T-helper 2 cell (primary cell): ENCODE measurements at regions not wholly inside any gene's neighbourhood (a gene's known extent, or its start where the extent isn't known, plus 50 kb on each side); places are given as distances from the start of the nearest gene placed in this dataset.

Source experiments
- DNase-seq, 5 experiments: peaks; one replicate each; pipeline versions ENCODE4 v3.0.0 to v3.0.0-alpha.2; 2012 to 2022

GRCh38 chr12:43169115-43169681 is 382.8 kb downstream of the ADAMTS20 start:
- DNase-seq, result no peak

- DNase-seq, result no peak
Observed at GRCh38 chr12:43167691-43168090, 384.3 kb downstream of the ADAMTS20 start.

GRCh38 chr12:43165351-43165750 is 386.7 kb downstream of the ADAMTS20 start:
- no peak for DNase-seq

- DNase-seq, result no peak
Observed at GRCh38 chr12:43162138-43162537, 389.9 kb downstream of the ADAMTS20 start.

GRCh38 chr12:43159506-43159905 is 392.5 kb downstream of the ADAMTS20 start:
- no peak for DNase-seq

- DNase-seq, result no peak
Observed at GRCh38 chr12:43158126-43158525, 393.9 kb downstream of the ADAMTS20 start.

- DNase-seq, result no peak
Observed at GRCh38 chr12:43155376-43155775, 396.6 kb downstream of the ADAMTS20 start.

GRCh38 chr12:43154498-43155045 is 397.4 kb downstream of the ADAMTS20 start:
- DNase-seq, result no peak

- DNase-seq, result no peak
Observed at GRCh38 chr12:43151441-43151981, 400.5 kb downstream of the ADAMTS20 start.

GRCh38 chr12:43148691-43149090 is 403.3 kb downstream of the ADAMTS20 start:
- DNase-seq, result no peak

GRCh38 chr12:43147878-43148277 is 404.1 kb downstream of the ADAMTS20 start:
- no peak for DNase-seq

- no peak for DNase-seq
Observed at GRCh38 chr12:43145481-43145880, 406.5 kb downstream of the ADAMTS20 start.

GRCh38 chr12:43143278-43143677 is 408.7 kb downstream of the ADAMTS20 start:
- DNase-seq, result no peak

- no peak for DNase-seq
Observed at GRCh38 chr12:43132291-43132690, 419.7 kb downstream of the ADAMTS20 start.

GRCh38 chr12:43131301-43131700 is 420.7 kb downstream of the ADAMTS20 start:
- no peak for DNase-seq

- no peak for DNase-seq
Observed at GRCh38 chr12:43127886-43128549, 424.0 kb downstream of the ADAMTS20 start.

- DNase-seq, result no peak
Observed at GRCh38 chr12:43126652-43127375, 425.2 kb downstream of the ADAMTS20 start.

GRCh38 chr12:43123461-43123860 is 428.5 kb downstream of the ADAMTS20 start:
- no peak for DNase-seq

GRCh38 chr12:43120150-43120549 is 431.9 kb downstream of the ADAMTS20 start:
- no peak for DNase-seq

- DNase-seq, result no peak
Observed at GRCh38 chr12:43118881-43119280, 433.1 kb downstream of the ADAMTS20 start.

GRCh38 chr12:43118234-43118633 is 433.8 kb downstream of the ADAMTS20 start:
- no peak for DNase-seq

GRCh38 chr12:43117226-43117930 is 434.6 kb downstream of the ADAMTS20 start:
- DNase-seq, result no peak
